Epithelial cell of proximal tubule (primary cell): ENCODE measurements at regions not wholly inside any gene's neighbourhood (a gene's known extent, or its start where the extent isn't known, plus 50 kb on each side); places are given as distances from the start of the nearest gene placed in this dataset.

Experiments used
- DNase-seq: peaks from one replicate; pipeline ENCODE4 v3.0.0-alpha.2; 2011; ENCODE audit warnings: low read depth
- H3K4me3 ChIP-seq: 2 replicates; pipeline ENCODE4 v1.5.1; 2011; ENCODE audit warnings: low read depth, mild to moderate bottlenecking, low read length
- TF ChIP-seq, protein P1 (sequence below): conservative IDR thresholded peaks from 2 replicates; pipeline ENCODE4 v1.5.1; 2012; ENCODE audit warnings: low read depth, mild to moderate bottlenecking, low read length

DNA sequence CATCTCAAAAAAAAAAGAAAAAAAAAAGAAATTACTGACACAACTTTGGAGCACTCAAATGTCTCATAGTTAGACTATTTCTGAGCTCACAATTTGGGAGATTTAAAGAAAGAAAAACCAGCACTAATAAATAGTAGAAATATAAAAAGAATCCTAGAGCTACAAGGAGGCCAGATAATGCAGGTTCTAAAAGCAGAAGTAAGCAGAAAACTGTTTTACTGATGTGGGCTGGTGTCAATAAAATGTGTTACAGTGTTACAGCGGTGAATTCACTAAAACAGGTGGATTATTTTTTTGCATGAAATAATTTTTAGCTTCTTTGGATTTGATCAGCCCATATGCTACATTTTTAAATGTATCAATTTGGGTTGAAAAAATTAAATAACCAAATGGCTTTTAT is 375.9 kb downstream of the GPM6A start:
- no peak for DNase-seq
- TF ChIP-seq, protein P1, sequence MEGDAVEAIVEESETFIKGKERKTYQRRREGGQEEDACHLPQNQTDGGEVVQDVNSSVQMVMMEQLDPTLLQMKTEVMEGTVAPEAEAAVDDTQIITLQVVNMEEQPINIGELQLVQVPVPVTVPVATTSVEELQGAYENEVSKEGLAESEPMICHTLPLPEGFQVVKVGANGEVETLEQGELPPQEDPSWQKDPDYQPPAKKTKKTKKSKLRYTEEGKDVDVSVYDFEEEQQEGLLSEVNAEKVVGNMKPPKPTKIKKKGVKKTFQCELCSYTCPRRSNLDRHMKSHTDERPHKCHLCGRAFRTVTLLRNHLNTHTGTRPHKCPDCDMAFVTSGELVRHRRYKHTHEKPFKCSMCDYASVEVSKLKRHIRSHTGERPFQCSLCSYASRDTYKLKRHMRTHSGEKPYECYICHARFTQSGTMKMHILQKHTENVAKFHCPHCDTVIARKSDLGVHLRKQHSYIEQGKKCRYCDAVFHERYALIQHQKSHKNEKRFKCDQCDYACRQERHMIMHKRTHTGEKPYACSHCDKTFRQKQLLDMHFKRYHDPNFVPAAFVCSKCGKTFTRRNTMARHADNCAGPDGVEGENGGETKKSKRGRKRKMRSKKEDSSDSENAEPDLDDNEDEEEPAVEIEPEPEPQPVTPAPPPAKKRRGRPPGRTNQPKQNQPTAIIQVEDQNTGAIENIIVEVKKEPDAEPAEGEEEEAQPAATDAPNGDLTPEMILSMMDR: no peak
- no peak overlapping the region for H3K4me3 ChIP-seq

DNA sequence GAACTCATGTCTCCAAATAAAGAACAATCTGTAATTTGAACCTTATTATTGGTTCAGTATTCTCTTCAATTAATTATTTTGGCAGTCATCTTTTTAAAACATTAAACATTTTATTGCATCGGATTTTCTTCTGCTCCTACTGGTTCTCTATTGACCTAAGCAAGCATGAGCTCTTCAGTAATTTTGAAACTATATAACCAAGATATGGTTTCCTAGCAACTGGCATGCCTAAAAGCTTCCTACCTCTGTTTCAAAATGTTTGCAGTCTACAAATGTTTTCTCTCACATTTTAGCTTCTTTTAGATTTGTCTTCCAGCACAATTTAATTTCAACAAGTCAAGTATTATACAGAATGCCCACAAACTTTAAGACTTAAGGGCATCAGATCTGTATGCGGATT is 371.3 kb downstream of the GPM6A start:
- DNase-seq: no peak
- TF ChIP-seq, protein P1: no peak
- H3K4me3 ChIP-seq: no peak overlapping the region

- TF ChIP-seq, protein P1: no peak
- no peak overlapping the region for H3K4me3 ChIP-seq
- no peak for DNase-seq
Measured at GRCh38 chr4:175441256-175441655, 370.8 kb downstream of the GPM6A start.

- TF ChIP-seq, protein P1: peak; percentile 28
- no peak overlapping the region for H3K4me3 ChIP-seq
- DNase-seq: no peak
Measured at GRCh38 chr4:175443547-175443946, 368.5 kb downstream of the GPM6A start.

GRCh38 chr4:175444512-175444911 is 367.6 kb downstream of the GPM6A start:
- DNase-seq: no peak
- H3K4me3 ChIP-seq: no peak overlapping the region
- TF ChIP-seq, protein P1: no peak

GRCh38 chr4:175447016-175447415 is 365.0 kb downstream of the GPM6A start:
- no peak overlapping the region for H3K4me3 ChIP-seq
- TF ChIP-seq, protein P1: no peak
- no peak for DNase-seq

DNA sequence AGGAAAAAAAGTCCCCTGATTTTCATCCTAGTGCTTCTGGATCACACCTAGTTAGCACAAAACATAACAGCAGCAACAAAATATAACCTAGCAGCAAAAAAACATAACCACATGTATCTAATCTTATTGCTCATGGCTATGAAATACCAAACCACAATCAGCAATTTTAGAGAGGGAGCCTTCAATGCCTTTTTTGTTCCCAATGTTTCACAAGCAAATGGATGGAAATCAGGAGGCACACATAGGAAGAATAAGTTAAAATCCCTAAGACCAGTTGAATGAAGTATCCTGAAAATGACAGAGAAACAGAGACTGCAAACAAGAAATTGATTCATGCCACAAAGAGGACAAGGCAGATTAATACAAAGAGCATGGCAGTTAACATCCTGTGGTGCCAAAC is 361.6 kb downstream of the GPM6A start:
- H3K4me3 ChIP-seq: no peak overlapping the region
- TF ChIP-seq, protein P1: no peak
- DNase-seq: no peak
